Activated naive CD8-positive, alpha-beta T cell treated with anti-CD3 and anti-CD28 coated beads, Interleukin-2, amount 10 ng/mL, durations not matched to agents 7 days and 5 days (primary cell): ENCODE measurements at regions not wholly inside any gene's neighbourhood (a gene's known extent, or its start where the extent isn't known, plus 50 kb on each side); places are given as distances from the start of the nearest gene placed in this dataset.

Experiments
- ATAC-seq: fragments of 150-1000 bp; cut with Tn5 transposase; one replicate; pipeline ENCODE4 v1.10.0; 2021; ENCODE audit warnings: low read depth, moderate library complexity
- POLR2A ChIA-PET: fragments of 350-600 bp; sonication (Branson Sonifier 250); formaldehyde crosslinking; loops from one replicate; lab custom pipeline; 2021; ENCODE audit warnings: antibody characterized with exemption; lab: Charles Lee
- DNase-seq: peaks from one replicate; pipeline ENCODE4 v3.0.0; 2021
- H3K27ac Mint-ChIP-seq: one replicate; pipeline ENCODE4 v1.8.0; 2022; ENCODE audit warnings: mild to moderate bottlenecking, mixed read lengths
- H3K27me3 Mint-ChIP-seq: one replicate; pipeline ENCODE4 v1.8.0; 2022; ENCODE audit warnings: mild to moderate bottlenecking, moderate library complexity, mixed read lengths
- H3K36me3 Mint-ChIP-seq: one replicate; pipeline ENCODE4 v1.8.0; 2021; ENCODE audit warnings: mild to moderate bottlenecking, mixed read lengths
- H3K4me1 Mint-ChIP-seq: one replicate; pipeline ENCODE4 v1.8.0; 2021; ENCODE audit warnings: mixed read lengths
- H3K4me3 Mint-ChIP-seq: one replicate; pipeline ENCODE4 v1.8.0; 2022; ENCODE audit warnings: mild to moderate bottlenecking, moderate library complexity, mixed read lengths
- H3K9me3 Mint-ChIP-seq: one replicate; pipeline ENCODE4 v1.8.0; 2021; ENCODE audit warnings: mixed read lengths

GRCh38 chr5:152293189-152293588 lies 111.9 kb downstream of the NMUR2 start:
- no peak for ATAC-seq
- no peaks in the 10 kb centered on the region for H3K27me3 Mint-ChIP-seq
- POLR2A ChIA-PET: no interaction called here

GRCh38 chr5:152290181-152290580 lies 114.9 kb downstream of the NMUR2 start:
- no peak for ATAC-seq
- POLR2A ChIA-PET: no interaction called here
- Mint-ChIP-seq H3K36me3 (no peaks in the 10 kb centered on the region), H3K4me1 (no peaks in the 10 kb centered on the region), H3K4me3 (no peak overlapping the region), H3K27me3 (no peaks in the 10 kb centered on the region), H3K27ac (no peak overlapping the region), H3K9me3 (no peaks in the 10 kb centered on the region)
- no peak for DNase-seq

More at GRCh38 chr5:152293189-152293588, 111.9 kb downstream of the NMUR2 start:
- H3K4me3 Mint-ChIP-seq: no peak overlapping the region
- no peaks in the 10 kb centered on the region for H3K36me3 Mint-ChIP-seq
- no peak for DNase-seq
- H3K9me3 Mint-ChIP-seq: no peaks in the 10 kb centered on the region
- no peak overlapping the region for H3K27ac Mint-ChIP-seq
- H3K4me1 Mint-ChIP-seq: no peaks in the 10 kb centered on the region

GRCh38 chr5:152288917-152289595 lies 116.0 kb downstream of the NMUR2 start:
- Mint-ChIP-seq H3K36me3 (no peaks in the 10 kb centered on the region), H3K4me1 (no peaks in the 10 kb centered on the region), H3K27me3 (no peaks in the 10 kb centered on the region), H3K9me3 (no peaks in the 10 kb centered on the region), H3K4me3 (no peak overlapping the region), H3K27ac (no peak overlapping the region)
- DNase-seq: no peak
- POLR2A ChIA-PET: no interaction called here
- ATAC-seq: no peak

GRCh38 chr5:152288499-152288898 lies 116.6 kb downstream of the NMUR2 start:
- Mint-ChIP-seq H3K4me3 (no peak overlapping the region), H3K27me3 (no peaks in the 10 kb centered on the region), H3K4me1 (no peaks in the 10 kb centered on the region), H3K9me3 (no peaks in the 10 kb centered on the region), H3K36me3 (no peaks in the 10 kb centered on the region), H3K27ac (no peak overlapping the region)
- DNase-seq (no peak), ATAC-seq (no peak)
- POLR2A ChIA-PET: no interaction called here

- POLR2A ChIA-PET: no interaction called here
- ATAC-seq: no peak
Observed at GRCh38 chr5:152285764-152286163, 119.3 kb downstream of the NMUR2 start.

GRCh38 chr5:152282331-152282730 lies 122.7 kb downstream of the NMUR2 start:
- Mint-ChIP-seq H3K27me3 (no peaks in the 10 kb centered on the region), H3K27ac (no peak overlapping the region), H3K4me3 (no peak overlapping the region), H3K36me3 (no peaks in the 10 kb centered on the region), H3K9me3 (peaks cover 1% of the 10 kb centered on the region), H3K4me1 (no peaks in the 10 kb centered on the region)
- no peak for DNase-seq
- no peak for ATAC-seq
- POLR2A ChIA-PET: no interaction called here

More at GRCh38 chr5:152285764-152286163, 119.3 kb downstream of the NMUR2 start:
- H3K4me3 Mint-ChIP-seq: no peak overlapping the region
- no peak overlapping the region for H3K27ac Mint-ChIP-seq
- peaks cover 1% of the 10 kb centered on the region for H3K9me3 Mint-ChIP-seq
- H3K4me1 Mint-ChIP-seq: no peaks in the 10 kb centered on the region
- H3K27me3 Mint-ChIP-seq: no peaks in the 10 kb centered on the region
- DNase-seq: no peak
- H3K36me3 Mint-ChIP-seq: no peaks in the 10 kb centered on the region

- no peak overlapping the region for H3K27ac Mint-ChIP-seq
- H3K27me3 Mint-ChIP-seq: no peaks in the 10 kb centered on the region
- DNase-seq (no peak), ATAC-seq (no peak)
- no peaks in the 10 kb centered on the region for H3K4me1 Mint-ChIP-seq
- H3K9me3 Mint-ChIP-seq: peaks cover 1% of the 10 kb centered on the region
- no peaks in the 10 kb centered on the region for H3K36me3 Mint-ChIP-seq
- POLR2A ChIA-PET: no interaction called here
- H3K4me3 Mint-ChIP-seq: no peak overlapping the region
Observed at GRCh38 chr5:152277936-152278335, 127.1 kb downstream of the NMUR2 start.

GRCh38 chr5:152274224-152274623 lies 130.9 kb downstream of the NMUR2 start:
- ATAC-seq: no peak
- Mint-ChIP-seq H3K27ac (no peak overlapping the region), H3K36me3 (no peaks in the 10 kb centered on the region), H3K4me1 (no peaks in the 10 kb centered on the region), H3K4me3 (no peak overlapping the region), H3K27me3 (no peaks in the 10 kb centered on the region), H3K9me3 (no peaks in the 10 kb centered on the region)
- no peak for DNase-seq
- POLR2A ChIA-PET: no interaction called here

- Mint-ChIP-seq H3K9me3 (no peaks in the 10 kb centered on the region), H3K27me3 (no peaks in the 10 kb centered on the region), H3K27ac (no peak overlapping the region), H3K4me1 (no peaks in the 10 kb centered on the region), H3K4me3 (no peak overlapping the region), H3K36me3 (no peaks in the 10 kb centered on the region)
- DNase-seq (no peak), ATAC-seq (no peak)
- POLR2A ChIA-PET: no interaction called here
Observed at GRCh38 chr5:152271420-152271819, 133.7 kb downstream of the NMUR2 start.

- POLR2A ChIA-PET: no interaction called here
- no peak overlapping the region for H3K27ac Mint-ChIP-seq
- H3K27me3 Mint-ChIP-seq: no peaks in the 10 kb centered on the region
- DNase-seq: no peak
- H3K9me3 Mint-ChIP-seq: no peaks in the 10 kb centered on the region
- H3K4me3 Mint-ChIP-seq: no peak overlapping the region
- ATAC-seq: no peak
- no peaks in the 10 kb centered on the region for H3K36me3 Mint-ChIP-seq
- H3K4me1 Mint-ChIP-seq: no peaks in the 10 kb centered on the region
Observed at GRCh38 chr5:152270096-152270495, 135.0 kb downstream of the NMUR2 start.

GRCh38 chr5:152269533-152269932 lies 135.5 kb downstream of the NMUR2 start:
- Mint-ChIP-seq H3K4me3 (no peak overlapping the region), H3K27ac (no peak overlapping the region), H3K27me3 (no peaks in the 10 kb centered on the region), H3K9me3 (no peaks in the 10 kb centered on the region), H3K4me1 (no peaks in the 10 kb centered on the region), H3K36me3 (no peaks in the 10 kb centered on the region)
- DNase-seq (no peak), ATAC-seq (no peak)
- POLR2A ChIA-PET: no interaction called here

GRCh38 chr5:152264645-152265254 lies 140.3 kb downstream of the NMUR2 start:
- Mint-ChIP-seq H3K36me3 (no peaks in the 10 kb centered on the region), H3K27ac (no peak overlapping the region), H3K27me3 (no peaks in the 10 kb centered on the region), H3K4me1 (no peaks in the 10 kb centered on the region), H3K4me3 (no peak overlapping the region), H3K9me3 (no peaks in the 10 kb centered on the region)
- DNase-seq: no peak
- POLR2A ChIA-PET: no interaction called here
- ATAC-seq: no peak

- POLR2A ChIA-PET: no interaction called here
- Mint-ChIP-seq H3K36me3 (no peaks in the 10 kb centered on the region), H3K4me3 (no peak overlapping the region), H3K27me3 (no peaks in the 10 kb centered on the region), H3K27ac (no peak overlapping the region), H3K4me1 (no peaks in the 10 kb centered on the region), H3K9me3 (no peaks in the 10 kb centered on the region)
- DNase-seq (no peak), ATAC-seq (no peak)
Observed at GRCh38 chr5:152262667-152263066, 142.4 kb downstream of the NMUR2 start.

- Mint-ChIP-seq H3K9me3 (no peaks in the 10 kb centered on the region), H3K4me1 (no peaks in the 10 kb centered on the region), H3K36me3 (no peaks in the 10 kb centered on the region), H3K4me3 (no peak overlapping the region), H3K27me3 (no peaks in the 10 kb centered on the region), H3K27ac (no peak overlapping the region)
- POLR2A ChIA-PET: no interaction called here
- ATAC-seq (no peak), DNase-seq (no peak)
Observed at GRCh38 chr5:152260940-152261339, 144.1 kb downstream of the NMUR2 start.
